Activated T-helper 9 cell treated with anti-CD3 and anti-CD28 coated beads, Interleukin-2, amount 50 U/mL, for 16 hours (primary cell): ENCODE measurements at regions not wholly inside any gene's neighbourhood (a gene's known extent, or its start where the extent isn't known, plus 50 kb on each side); places are given as distances from the start of the nearest gene placed in this dataset.

ENCODE experiments used
- DNase-seq: peaks from one replicate; pipeline ENCODE4 v3.0.0-alpha.2; 2020; ENCODE audit warnings: low read depth

DNA sequence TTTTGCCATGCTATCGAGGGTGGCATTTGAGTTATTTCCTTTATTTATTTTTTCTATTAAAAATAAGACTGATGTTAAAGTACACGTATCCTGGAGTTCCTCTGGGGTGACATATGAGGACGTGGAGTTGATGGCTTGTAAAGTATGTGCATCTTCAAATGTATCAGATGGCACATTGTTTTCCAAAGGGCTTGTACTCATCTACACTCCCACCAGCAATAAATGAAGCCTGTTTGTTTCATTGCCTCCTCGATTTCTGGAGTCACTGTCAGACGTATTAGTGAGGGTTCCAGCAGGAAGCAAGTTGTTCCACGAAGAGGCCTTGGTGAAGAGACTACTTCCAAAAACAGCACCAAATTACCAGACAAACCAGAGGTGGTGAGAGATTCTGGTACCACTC, 423.9 kb downstream of the NPHP4 start:
- DNase-seq: no peak

GRCh38 chr1:5567839-5568238, 424.4 kb downstream of the NPHP4 start:
- DNase-seq: no peak

DNA sequence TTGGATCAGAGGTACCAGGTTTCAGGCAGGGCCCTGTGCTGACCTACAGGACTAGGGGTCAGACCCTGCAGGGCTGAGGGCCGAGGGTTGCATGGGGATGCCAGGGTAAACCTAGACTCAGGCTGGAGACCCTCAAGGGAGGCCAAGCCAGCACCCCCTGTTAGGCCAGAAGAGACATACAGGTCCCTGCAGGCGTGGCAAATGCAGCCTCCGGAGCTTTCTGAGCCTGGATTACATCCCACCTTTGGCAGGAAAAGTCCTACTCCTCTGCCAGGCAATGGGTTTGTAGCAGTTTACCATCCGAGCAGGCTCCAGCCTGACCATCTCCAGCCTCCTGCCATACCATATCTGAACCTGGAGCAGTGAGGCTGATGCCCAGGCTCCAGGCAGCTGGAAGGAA, 425.3 kb downstream of the NPHP4 start:
- no peak for DNase-seq

DNA sequence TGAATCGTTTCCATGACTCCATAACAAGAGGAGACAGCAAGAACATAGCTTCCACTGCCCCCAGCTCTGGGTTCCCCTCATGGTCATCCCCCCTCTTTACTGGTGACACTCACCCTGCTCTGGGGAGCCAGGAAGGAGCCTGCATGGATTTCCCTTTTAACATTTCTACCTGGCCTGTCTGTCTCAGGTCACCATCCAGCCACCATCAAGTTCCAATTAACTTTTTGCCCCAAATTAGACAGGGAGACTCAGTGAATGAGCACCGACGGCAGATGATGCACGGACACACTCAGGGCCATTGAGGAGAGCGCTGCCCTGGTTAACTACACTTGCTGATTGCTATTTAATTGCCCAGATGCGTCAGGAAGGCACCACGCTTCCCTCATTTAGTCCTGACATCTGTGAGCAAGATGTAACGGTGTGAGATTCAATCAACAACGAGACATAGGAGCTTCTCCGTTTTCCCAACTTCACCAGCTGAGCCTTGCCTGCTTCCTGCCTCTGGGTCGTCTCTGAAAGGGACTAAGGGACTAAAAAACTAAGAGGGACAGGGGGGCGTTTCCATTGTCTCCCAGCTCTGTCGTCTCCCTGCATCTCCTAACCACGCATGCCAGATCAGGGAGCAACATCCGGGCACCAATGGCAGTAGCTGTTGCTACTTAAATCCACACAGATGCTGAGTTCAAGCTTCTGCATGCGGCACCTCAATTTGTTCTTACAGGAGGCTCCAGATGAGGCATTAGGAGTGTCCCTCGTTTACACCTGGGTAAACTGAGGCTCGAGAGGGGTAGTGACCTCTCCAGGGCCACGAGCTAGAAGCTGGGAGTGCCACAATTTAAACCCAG, 426.7 kb downstream of the NPHP4 start:
- DNase-seq: no peak

DNA sequence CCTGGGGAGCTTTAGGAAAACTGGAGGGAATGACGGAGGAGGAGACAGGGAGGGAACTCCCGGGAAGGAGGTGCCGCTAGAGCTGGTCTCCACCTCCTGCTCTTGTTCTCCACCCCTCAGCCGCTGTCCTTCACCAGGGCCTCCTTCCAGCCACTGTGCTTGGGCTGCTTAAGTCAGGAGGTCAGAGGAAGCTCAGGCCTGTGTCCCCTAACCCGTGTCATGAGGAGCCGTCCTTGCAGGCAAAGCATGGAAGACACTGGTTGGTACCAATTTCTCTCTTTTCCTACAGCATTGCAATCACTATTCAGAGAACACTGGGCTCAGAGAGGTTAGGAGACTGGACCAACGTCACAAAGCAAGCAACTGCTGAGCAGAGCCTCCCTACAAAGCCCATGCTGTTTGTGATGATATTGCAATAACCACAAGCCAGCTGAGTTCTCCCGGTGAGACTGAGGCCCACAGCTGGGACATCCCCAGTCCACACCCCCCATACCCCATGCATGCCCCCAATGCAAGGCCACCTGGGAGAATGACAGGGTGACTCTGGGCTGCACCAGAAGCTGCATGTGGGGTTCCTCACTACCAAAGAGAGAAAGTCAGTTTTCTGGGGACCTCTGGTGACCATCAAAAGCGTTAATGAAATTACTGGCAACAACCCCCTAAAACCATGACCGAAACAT, 427.5 kb downstream of the NPHP4 start:
- no peak for DNase-seq

- no peak for DNase-seq
Observed at GRCh38 chr1:5563861-5564577, 428.2 kb downstream of the NPHP4 start.

GRCh38 chr1:5562769-5563168, 429.5 kb downstream of the NPHP4 start:
- DNase-seq: no peak

DNA sequence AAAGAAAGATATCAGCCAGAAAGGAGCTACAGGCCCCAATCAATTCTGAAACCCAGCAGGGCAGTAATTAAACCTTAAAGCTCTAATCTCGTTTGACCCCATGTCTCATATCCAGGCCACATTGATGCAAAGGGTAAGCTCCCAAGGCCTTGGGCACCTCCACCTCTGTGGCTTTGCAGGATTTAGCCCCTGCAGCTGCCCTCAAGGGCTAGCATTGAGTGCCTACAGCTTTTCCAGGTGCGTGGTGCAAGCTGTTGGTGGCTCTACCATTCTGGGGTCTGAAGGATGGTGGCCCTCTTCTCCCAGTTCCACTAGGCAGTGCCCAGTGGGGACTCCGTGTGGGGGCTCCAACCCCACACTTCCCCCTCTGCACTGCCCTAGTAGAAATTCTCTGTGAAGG, 429.9 kb downstream of the NPHP4 start:
- DNase-seq: no peak

DNA sequence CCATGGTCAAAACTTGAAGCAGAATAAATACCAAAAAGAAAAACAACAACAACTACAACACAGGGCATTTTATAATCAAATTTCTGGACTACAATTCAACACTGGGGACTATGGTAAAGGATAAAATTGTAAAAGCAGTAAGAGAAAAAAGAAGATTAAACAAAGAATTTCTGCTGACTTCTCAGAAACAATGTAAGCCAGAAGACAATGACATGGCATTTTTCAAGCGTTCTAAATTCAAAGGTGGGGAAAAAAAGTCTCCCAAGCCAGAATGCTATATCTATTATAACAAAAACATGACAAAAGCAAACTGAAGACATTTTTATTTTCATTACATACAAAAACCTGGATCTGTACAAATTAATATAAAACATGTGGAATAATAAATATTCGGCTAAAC, 433.1 kb downstream of the NPHP4 start:
- DNase-seq: no peak

GRCh38 chr1:5555853-5556252, 436.4 kb downstream of the NPHP4 start:
- no peak for DNase-seq

DNA sequence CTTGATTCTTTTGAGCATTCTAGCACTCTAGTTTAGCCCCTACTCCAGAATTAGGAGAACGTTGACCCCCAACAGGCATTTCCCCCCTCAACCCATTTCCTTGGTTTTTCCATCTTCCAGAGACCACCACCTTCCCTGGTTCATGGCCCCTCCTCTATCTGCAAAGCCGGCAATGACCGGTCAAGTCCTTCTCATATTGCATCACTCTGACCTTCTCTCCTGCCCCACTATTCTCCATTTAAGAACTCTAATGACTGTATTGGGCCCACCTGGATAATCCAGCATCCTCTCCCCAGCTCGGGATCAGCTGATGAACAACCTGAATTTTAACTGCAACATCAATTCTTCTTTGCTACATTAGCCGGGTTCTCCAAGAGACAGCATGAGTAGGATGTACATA, 437.4 kb downstream of the NPHP4 start:
- DNase-seq: no peak

GRCh38 chr1:5554111-5554510, 438.1 kb downstream of the NPHP4 start:
- no peak for DNase-seq

- no peak for DNase-seq
Observed at GRCh38 chr1:5552787-5553484, 439.3 kb downstream of the NPHP4 start.

DNA sequence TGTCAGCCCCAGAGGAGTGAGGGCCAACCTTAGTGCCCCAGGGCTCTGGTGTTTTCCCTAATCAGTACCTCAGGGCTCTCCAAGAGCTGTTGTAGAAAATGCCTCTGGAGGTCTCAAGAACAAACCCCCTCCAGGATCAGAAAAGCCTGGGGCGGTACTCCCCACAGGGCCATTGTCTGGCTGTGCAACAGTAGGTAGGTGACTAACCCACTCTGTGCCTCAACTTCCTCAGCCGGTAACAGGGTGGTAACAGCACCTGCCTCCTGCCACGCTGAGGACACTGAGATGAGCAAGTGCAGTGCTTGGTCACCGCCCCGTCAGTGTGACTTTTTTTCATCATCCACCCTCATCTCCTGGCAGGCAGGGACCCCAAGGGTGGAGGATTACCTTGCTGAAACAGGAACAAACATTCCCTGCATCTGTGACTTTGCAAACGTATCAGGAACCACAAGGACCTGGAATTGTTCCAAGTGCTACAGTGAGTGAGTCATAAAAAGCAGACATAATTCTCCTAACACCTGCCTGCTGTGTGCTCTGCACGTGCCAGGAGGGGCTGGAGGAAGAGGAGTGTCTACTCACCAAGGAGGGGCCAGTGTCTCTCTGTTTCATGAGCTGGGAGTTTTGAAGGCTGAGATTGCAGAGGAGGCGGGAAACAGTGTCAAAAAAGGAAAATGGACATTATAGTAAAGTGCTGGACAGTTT, 440.8 kb downstream of the NPHP4 start:
- DNase-seq: no peak

DNA sequence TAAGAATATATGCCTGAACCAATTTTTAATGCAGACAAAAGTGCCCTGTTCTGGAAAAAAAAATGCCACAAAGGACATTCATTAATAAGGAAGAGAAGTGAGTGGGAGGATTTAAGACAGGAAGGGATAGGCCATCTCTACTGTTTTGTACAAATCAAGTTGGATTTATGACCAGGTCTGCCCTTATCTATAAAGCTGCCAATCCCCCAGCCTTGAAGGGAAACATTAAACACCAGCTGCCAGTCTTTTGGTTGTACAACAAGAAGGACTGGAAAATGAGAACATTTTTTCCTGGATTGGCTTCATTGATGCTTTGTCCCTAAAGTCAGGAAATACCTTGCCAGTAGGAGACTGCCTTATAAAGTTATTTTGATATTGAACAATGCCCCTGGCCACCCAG, 444.0 kb downstream of the NPHP4 start:
- no peak for DNase-seq

DNA sequence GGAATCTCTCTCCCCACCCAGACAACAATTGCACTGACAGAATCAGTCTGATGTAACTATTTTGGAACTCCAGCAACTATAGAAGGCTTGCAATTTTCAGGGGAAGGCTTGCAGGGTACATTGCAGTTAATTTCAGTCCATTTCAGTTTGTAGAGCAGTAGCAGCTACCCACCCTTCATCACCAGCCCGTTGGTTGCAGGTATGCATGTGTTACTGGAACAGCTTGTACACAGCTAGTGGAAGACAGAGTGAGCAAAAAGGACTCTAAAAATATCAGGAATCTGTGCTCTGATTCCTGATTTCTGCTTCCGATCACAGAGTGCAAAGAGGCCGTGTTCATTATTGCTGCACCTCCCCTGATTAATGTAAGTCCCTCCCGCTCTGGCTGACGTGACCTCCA, 449.0 kb downstream of the NPHP4 start:
- no peak for DNase-seq

- no peak for DNase-seq
Observed at GRCh38 chr1:5532811-5533210, 459.4 kb downstream of the NPHP4 start.

DNA sequence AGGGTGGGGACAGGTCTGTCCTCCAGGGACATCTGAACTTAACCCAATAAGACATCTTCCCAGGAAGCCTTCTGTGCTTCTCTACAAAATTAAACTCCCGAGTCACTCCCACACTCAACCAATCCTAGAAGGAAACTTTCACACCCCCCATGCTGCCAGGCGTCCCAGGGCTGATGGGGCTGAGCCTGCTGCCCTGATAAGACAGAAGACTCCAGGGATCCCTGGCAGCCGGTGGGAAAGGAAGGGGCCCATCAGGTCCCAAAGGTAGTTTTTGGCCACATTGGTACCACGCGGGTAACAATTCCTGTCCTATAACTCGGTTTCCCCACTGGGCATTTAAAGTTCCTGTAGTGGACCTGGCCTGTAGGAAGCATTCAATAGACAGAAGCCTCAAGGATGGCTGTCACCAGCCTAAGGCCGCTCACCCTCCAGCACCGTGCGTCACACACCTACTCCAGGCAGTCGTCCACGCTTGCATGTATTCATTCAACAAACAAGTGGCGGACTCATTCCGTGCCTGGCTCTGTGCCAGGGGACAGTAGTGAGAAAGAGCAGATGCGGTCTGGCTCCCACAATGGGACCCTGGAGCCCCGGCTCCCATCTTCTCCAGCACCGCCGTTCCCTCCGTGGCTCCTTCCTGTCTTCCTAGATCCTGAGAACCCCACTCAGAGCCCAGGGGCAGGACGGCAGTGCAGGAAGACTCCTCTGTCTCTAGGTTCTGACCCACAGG, 465.2 kb downstream of the NPHP4 start:
- no peak for DNase-seq

- no peak for DNase-seq
Observed at GRCh38 chr1:5526385-5526750, 465.9 kb downstream of the NPHP4 start.

GRCh38 chr1:5525597-5526384, 466.4 kb downstream of the NPHP4 start:
- DNase-seq: no peak
